Cardiac fibroblast (primary cell): ENCODE measurements at regions not wholly inside any gene's neighbourhood (a gene's known extent, or its start where the extent isn't known, plus 50 kb on each side); places are given as distances from the start of the nearest gene placed in this dataset.
A peak's percentile ranks its signal among the peaks of the same experiment; 100 is the strongest.

Experiments used
- DNase-seq, 2 donors: peaks; one replicate each; pipeline versions ENCODE4 v3.0.0 to v3.0.0-alpha.2; 2010; ENCODE audit warnings: low read depth in 2 of 2
- H3K4me3 ChIP-seq, 2 donors: replicated peaks in 1 of 2; 1 replicate in 1 of 2; 2 replicates in 1 of 2; pipeline ENCODE4 v1.5.1; 2011; ENCODE audit warnings: low read depth in 2 of 2, low read length in 2 of 2, mild to moderate bottlenecking in 2 of 2, moderate library complexity in 1 of 2
- TF ChIP-seq, protein P1 (sequence below): IDR thresholded peaks from one replicate; pipeline ENCODE4 v1.5.1; 2011; ENCODE audit warnings: low read depth, mild to moderate bottlenecking, low read length, inconsistent platforms

DNA sequence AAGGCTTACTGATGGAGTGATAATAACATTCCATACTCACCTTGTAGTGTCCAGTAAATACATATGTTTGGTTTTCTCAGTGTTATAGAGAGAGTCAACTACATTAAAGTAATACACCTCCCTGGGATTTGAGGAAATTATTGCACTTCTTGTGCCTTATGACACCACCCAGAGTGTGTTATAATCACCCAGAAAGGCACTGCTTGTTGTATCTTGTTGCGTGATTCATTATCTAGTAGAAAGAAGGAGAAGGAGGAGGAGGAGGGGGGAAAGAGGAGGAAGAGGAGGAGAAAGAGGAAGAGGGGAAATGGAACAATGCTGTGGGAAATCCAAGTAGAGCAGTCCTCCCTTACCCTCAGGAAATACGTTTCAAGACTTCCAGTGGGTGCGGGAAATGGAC is 661.8 kb upstream of the WWC1 start:
- TF ChIP-seq, protein P1, sequence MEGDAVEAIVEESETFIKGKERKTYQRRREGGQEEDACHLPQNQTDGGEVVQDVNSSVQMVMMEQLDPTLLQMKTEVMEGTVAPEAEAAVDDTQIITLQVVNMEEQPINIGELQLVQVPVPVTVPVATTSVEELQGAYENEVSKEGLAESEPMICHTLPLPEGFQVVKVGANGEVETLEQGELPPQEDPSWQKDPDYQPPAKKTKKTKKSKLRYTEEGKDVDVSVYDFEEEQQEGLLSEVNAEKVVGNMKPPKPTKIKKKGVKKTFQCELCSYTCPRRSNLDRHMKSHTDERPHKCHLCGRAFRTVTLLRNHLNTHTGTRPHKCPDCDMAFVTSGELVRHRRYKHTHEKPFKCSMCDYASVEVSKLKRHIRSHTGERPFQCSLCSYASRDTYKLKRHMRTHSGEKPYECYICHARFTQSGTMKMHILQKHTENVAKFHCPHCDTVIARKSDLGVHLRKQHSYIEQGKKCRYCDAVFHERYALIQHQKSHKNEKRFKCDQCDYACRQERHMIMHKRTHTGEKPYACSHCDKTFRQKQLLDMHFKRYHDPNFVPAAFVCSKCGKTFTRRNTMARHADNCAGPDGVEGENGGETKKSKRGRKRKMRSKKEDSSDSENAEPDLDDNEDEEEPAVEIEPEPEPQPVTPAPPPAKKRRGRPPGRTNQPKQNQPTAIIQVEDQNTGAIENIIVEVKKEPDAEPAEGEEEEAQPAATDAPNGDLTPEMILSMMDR, result no peak
- H3K4me3 ChIP-seq, result no peak overlapping the region
- DNase-seq, result no peak

- no peak for DNase-seq
- TF ChIP-seq, protein P1, result no peak
- no peak overlapping the region for H3K4me3 ChIP-seq
Observed at GRCh38 chr5:167631191-167631590, 660.3 kb upstream of the WWC1 start.

DNA sequence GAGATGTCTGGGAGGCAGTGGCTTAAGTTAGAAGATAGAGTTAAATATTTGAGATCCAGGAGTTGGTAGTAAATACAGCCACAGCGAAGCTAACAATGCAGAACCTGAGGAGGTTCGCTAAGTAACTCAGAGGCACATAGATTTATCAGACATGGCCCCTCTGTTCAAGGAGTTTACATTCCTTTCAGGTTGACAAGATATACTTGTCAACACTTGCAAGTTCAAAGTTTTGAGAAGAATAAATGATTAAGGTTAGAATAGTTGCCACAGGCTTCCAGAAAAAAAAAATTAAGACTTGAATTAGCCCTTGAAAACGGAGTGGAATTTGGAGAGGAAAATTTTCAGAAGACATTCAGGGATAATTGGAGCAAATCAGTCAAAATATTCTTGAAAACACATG is 658.3 kb upstream of the WWC1 start:
- TF ChIP-seq, protein P1, result no peak
- DNase-seq, result no peak
- H3K4me3 ChIP-seq, result no peak overlapping the region

GRCh38 chr5:167633931-167634341 is 657.5 kb upstream of the WWC1 start:
- H3K4me3 ChIP-seq, result no peak overlapping the region
- DNase-seq, result peak; percentile 85 to 89
- TF ChIP-seq, protein P1, result no peak

DNA sequence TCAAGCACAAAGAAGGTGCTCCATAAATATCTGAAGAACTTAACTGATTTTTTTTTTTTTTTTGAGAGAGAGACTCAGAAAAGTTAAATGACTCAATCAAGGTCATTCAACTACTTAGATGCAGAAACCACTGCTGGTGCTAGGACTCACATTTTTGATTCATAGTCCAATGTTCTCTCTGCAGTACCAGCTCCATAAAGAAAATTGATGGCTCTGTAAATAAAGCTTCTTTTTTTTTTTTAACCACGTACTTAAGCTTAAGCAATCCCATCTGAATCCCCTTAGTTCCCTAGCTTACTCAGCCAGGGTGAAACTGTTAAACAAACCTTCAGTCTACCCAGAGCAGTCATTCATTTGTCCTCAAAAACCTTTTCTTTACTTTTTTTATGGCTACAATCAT is 657.0 kb upstream of the WWC1 start:
- H3K4me3 ChIP-seq, result no peak overlapping the region
- TF ChIP-seq, protein P1, result no peak
- peak; percentile 40 to 60 for DNase-seq

- no peak for DNase-seq
- H3K4me3 ChIP-seq, result no peak overlapping the region
- TF ChIP-seq, protein P1, result no peak
Observed at GRCh38 chr5:167638816-167639215, 652.6 kb upstream of the WWC1 start.

- peak; percentile 60 to 78 for DNase-seq
- TF ChIP-seq, protein P1, result no peak
- H3K4me3 ChIP-seq, result no peak overlapping the region
Observed at GRCh38 chr5:167639273-167639672, 652.2 kb upstream of the WWC1 start.
